ENCODE measurements at regions not wholly inside any gene's neighbourhood (a gene's known extent, or its start where the extent isn't known, plus 50 kb on each side); places are given as distances from the start of the nearest gene placed in this dataset.

DNA sequence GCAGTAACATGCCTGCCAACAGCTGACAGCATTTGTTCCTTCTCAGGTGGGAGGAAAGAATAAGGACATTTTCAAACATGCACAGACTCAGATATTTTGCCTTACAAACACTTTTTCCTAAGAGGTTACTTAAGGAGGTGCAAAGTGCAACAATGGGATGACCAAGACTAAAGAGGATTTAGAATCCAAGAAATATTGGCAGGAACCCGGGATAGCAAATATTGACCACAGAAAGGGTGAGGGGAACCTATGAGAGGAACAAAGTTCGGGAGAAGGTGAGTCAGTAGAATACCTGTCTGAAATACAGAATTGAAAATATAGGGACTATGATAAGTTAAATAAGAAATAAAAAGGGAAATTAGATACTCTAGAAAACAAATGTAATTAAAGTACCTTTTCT is 321.9 kb upstream of the EMCN start:
- TF ChIP-seq, protein P1, sequence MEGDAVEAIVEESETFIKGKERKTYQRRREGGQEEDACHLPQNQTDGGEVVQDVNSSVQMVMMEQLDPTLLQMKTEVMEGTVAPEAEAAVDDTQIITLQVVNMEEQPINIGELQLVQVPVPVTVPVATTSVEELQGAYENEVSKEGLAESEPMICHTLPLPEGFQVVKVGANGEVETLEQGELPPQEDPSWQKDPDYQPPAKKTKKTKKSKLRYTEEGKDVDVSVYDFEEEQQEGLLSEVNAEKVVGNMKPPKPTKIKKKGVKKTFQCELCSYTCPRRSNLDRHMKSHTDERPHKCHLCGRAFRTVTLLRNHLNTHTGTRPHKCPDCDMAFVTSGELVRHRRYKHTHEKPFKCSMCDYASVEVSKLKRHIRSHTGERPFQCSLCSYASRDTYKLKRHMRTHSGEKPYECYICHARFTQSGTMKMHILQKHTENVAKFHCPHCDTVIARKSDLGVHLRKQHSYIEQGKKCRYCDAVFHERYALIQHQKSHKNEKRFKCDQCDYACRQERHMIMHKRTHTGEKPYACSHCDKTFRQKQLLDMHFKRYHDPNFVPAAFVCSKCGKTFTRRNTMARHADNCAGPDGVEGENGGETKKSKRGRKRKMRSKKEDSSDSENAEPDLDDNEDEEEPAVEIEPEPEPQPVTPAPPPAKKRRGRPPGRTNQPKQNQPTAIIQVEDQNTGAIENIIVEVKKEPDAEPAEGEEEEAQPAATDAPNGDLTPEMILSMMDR (IDR thresholded peaks at IDR 0.05; ENCODE audit: control extremely low read depth, extremely low read depth): no peak
- Histone ChIP-seq H3K9ac (ENCODE audit: insufficient read depth in 1 of 2, low read length in 2 of 2) (no peak overlapping the region), H3K27me3 (ENCODE audit: control insufficient read depth in 3 of 3, insufficient read depth in 3 of 3, low read length in 2 of 3) (no peaks in the 10 kb centered on the region), H3K9me3 (ENCODE audit: control insufficient read depth in 4 of 4, insufficient read depth in 3 of 4, low read length in 3 of 4) (no peaks in the 10 kb centered on the region), H3K4me1 (ENCODE audit: control insufficient read depth in 5 of 5, insufficient read depth in 5 of 5, low read length in 5 of 5) (no peaks in the 10 kb centered on the region), H3K36me3 (ENCODE audit: control insufficient read depth in 4 of 4, insufficient read depth in 4 of 4, low read length in 4 of 4) (no peaks in the 10 kb centered on the region), H3K4me3 (no peak overlapping the region), H3K27ac (ENCODE audit: low read depth in 1 of 2, low read length in 1 of 2) (no peak overlapping the region)
- DNase-seq: no peak
- WGBS, 2 donors: 85 to 97% methylated on average over 2 of the region's 2 CpGs
- no peak for ATAC-seq (ENCODE audit: insufficient read depth, low FRiP score)

DNA sequence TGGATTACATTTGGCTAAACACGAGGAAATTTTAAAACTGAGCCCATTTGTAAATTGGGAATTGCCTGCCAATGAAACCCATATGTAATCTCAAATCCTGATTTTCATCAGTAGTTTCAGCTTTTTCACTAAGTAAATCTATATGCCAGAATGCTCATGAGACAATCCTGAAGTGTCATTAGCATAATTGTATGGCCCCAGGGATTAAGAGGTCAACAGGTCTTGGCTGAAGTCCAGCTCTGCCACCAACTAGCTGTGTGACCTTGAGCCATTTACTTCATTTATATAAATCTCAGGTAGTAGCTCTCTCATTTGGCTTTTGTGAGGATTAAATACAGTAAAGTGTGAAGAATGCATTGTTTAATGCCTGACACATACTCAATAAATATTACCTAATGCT is 320.5 kb upstream of the EMCN start:
- H3K36me3 ChIP-seq (ENCODE audit: control insufficient read depth in 4 of 4, insufficient read depth in 4 of 4, low read length in 4 of 4): no peaks in the 10 kb centered on the region
- DNase-seq (no peak), ATAC-seq (ENCODE audit: insufficient read depth, low FRiP score) (no peak)
- H3K4me1 ChIP-seq (ENCODE audit: control insufficient read depth in 5 of 5, insufficient read depth in 5 of 5, low read length in 5 of 5): peaks cover 0 to 8% (median 0%) of the 10 kb centered on the region in 5 donors
- no peaks in the 10 kb centered on the region for H3K9me3 ChIP-seq (ENCODE audit: control insufficient read depth in 4 of 4, insufficient read depth in 3 of 4, low read length in 3 of 4)
- TF ChIP-seq, protein P1 (IDR thresholded peaks at IDR 0.05; ENCODE audit: control extremely low read depth, extremely low read depth): no peak
- H3K9ac ChIP-seq (ENCODE audit: insufficient read depth in 1 of 2, low read length in 2 of 2): no peak overlapping the region
- H3K27me3 ChIP-seq (ENCODE audit: control insufficient read depth in 3 of 3, insufficient read depth in 3 of 3, low read length in 2 of 3): no peaks in the 10 kb centered on the region
- H3K4me3 ChIP-seq: no peak overlapping the region
- 89 to 95% methylated on average over 1 of the region's 1 CpG for WGBS, 2 donors
- no peak overlapping the region for H3K27ac ChIP-seq (ENCODE audit: low read depth in 1 of 2, low read length in 1 of 2)

DNA sequence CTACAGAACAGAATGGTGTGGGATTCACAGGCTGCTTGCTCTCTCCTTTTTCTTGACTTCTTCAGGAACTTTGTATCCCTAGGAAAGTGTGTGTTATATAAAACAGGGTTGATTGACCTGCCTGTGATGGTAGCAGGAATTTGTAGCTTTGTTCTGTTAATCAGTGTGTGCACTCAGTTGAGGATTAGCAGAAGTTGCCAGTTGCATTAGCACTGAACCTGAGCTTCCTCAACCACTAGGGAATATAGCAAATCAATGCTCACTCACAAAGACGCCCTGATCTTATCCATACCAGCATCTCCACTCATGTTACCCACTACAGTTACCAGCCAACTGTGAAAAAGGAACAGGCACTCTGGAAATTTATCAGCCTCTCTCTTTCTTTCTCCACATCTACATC is 319.1 kb upstream of the EMCN start:
- peaks cover 0 to 8% (median 0%) of the 10 kb centered on the region in 5 donors for H3K4me1 ChIP-seq (ENCODE audit: control insufficient read depth in 5 of 5, insufficient read depth in 5 of 5, low read length in 5 of 5)
- no peak overlapping the region for H3K9ac ChIP-seq (ENCODE audit: insufficient read depth in 1 of 2, low read length in 2 of 2)
- no peak for ATAC-seq (ENCODE audit: insufficient read depth, low FRiP score)
- no peak overlapping the region for H3K27ac ChIP-seq (ENCODE audit: low read depth in 1 of 2, low read length in 1 of 2)
- H3K36me3 ChIP-seq (ENCODE audit: control insufficient read depth in 4 of 4, insufficient read depth in 4 of 4, low read length in 4 of 4): no peaks in the 10 kb centered on the region
- TF ChIP-seq, protein P1 (IDR thresholded peaks at IDR 0.05; ENCODE audit: control extremely low read depth, extremely low read depth): no peak
- no peak overlapping the region for H3K4me3 ChIP-seq
- DNase-seq: no peak
- H3K9me3 ChIP-seq (ENCODE audit: control insufficient read depth in 4 of 4, insufficient read depth in 3 of 4, low read length in 3 of 4): no peaks in the 10 kb centered on the region
- no peaks in the 10 kb centered on the region for H3K27me3 ChIP-seq (ENCODE audit: control insufficient read depth in 3 of 3, insufficient read depth in 3 of 3, low read length in 2 of 3)
- 86 to 95% methylated on average over 1 of the region's 1 CpG for WGBS, 2 donors

DNA sequence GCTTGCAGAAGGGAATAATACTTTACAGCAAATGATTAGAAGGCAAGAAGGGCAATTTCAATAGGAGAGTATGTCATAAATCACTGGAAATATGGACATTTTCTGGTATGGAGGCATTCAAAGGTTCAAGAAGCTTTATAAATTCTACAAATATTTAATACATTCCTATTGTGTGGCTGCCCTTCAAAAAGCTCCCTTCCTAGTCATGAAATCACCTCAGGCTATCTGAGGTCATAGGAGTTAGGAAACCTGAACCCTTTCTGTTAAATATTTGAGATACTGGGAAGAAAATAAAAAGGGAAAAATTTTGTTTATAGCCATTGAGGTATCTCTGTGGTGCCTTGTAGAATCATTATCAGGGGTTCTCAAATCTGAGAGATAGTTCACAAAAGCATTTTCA is 316.8 kb upstream of the EMCN start:
- peaks cover 0 to 8% (median 0%) of the 10 kb centered on the region in 5 donors for H3K4me1 ChIP-seq (ENCODE audit: control insufficient read depth in 5 of 5, insufficient read depth in 5 of 5, low read length in 5 of 5)
- ATAC-seq (ENCODE audit: insufficient read depth, low FRiP score) (no peak), DNase-seq (no peak)
- no peak overlapping the region for H3K4me3 ChIP-seq
- H3K9me3 ChIP-seq (ENCODE audit: control insufficient read depth in 4 of 4, insufficient read depth in 3 of 4, low read length in 3 of 4): no peaks in the 10 kb centered on the region
- TF ChIP-seq, protein P1 (IDR thresholded peaks at IDR 0.05; ENCODE audit: control extremely low read depth, extremely low read depth): no peak
- H3K27me3 ChIP-seq (ENCODE audit: control insufficient read depth in 3 of 3, insufficient read depth in 3 of 3, low read length in 2 of 3): no peaks in the 10 kb centered on the region
- H3K27ac ChIP-seq (ENCODE audit: low read depth in 1 of 2, low read length in 1 of 2): no peak overlapping the region
- H3K9ac ChIP-seq (ENCODE audit: insufficient read depth in 1 of 2, low read length in 2 of 2): no peak overlapping the region
- no peaks in the 10 kb centered on the region for H3K36me3 ChIP-seq (ENCODE audit: control insufficient read depth in 4 of 4, insufficient read depth in 4 of 4, low read length in 4 of 4)

Data from lung (tissue), 11 donors.